Chondrocyte (in vitro differentiated cells): ENCODE measurements at regions not wholly inside any gene's neighbourhood (a gene's known extent, or its start where the extent isn't known, plus 50 kb on each side); places are given as distances from the start of the nearest gene placed in this dataset.

Experiments
- DNase-seq: peaks from one replicate; pipeline ENCODE4 v3.0.0; 2021; ENCODE audit warnings: mixed read lengths, low spot score
- H3K27ac Mint-ChIP-seq: one replicate; pipeline ENCODE4 v1.8.0; 2021; ENCODE audit warnings: mild to moderate bottlenecking, moderate library complexity, mixed read lengths; ENCODE audit not compliant: unreplicated experiment
- H3K27me3 Mint-ChIP-seq: 2 replicates; pipeline ENCODE4 v1.8.0; 2021; ENCODE audit warnings: low read depth, mixed read lengths
- H3K36me3 Mint-ChIP-seq: 2 replicates; pipeline ENCODE4 v1.8.0; 2021; ENCODE audit warnings: low read depth, mixed read lengths
- H3K4me1 Mint-ChIP-seq: 2 replicates; pipeline ENCODE4 v1.8.0; 2021; ENCODE audit warnings: low read depth, mild to moderate bottlenecking, mixed read lengths
- H3K4me3 Mint-ChIP-seq: one replicate; pipeline ENCODE4 v1.8.0; 2021; ENCODE audit warnings: mild to moderate bottlenecking, moderate library complexity, mixed read lengths; ENCODE audit not compliant: unreplicated experiment
- H3K9me3 Mint-ChIP-seq: 2 replicates; pipeline ENCODE4 v1.8.0; 2021; ENCODE audit warnings: low read depth, mixed read lengths
- CTCF ChIP-seq: fragments of 200-600 bp; sonication (generic); IDR thresholded peaks from 2 replicates; pipeline ENCODE4 v1.5.0; 2021; ENCODE audit warnings: antibody characterized with exemption, mild to moderate bottlenecking, moderate library complexity

DNA sequence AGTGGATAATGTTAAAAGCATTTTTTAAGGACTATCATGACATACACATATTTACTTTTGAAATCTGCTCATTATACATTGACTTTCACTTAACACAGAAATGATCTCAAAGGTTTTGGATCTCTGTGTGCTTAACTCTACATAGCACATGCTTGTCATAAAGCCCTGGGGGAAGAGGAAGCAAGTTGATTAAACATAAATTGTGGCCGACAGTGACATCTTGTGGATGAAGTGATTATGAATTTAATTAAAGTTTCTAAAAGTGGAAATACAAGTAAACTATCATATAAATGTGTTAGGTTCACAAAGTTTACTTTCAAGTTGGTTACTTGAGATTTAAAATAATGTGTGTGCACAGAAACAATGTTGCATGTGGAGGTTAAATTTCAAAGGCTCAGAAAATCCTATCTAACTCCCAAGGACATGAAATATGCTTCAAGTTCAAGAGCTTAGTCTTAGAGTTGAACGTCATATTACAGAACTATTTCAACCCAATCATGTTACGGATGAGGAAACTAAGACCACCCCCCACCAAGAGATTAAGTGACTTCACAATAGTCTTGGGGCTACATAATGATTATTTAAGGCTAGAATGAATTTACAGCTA lies 1247.8 kb downstream of the GATA3 start:
- H3K4me1 Mint-ChIP-seq = no peaks in the 10 kb centered on the region
- H3K4me3 Mint-ChIP-seq = no peak overlapping the region
- no peak for DNase-seq
- no peaks in the 10 kb centered on the region for H3K36me3 Mint-ChIP-seq
- TF ChIP-seq CTCF = peak; percentile 83
- no peak overlapping the region for H3K27ac Mint-ChIP-seq
- no peaks in the 10 kb centered on the region for H3K9me3 Mint-ChIP-seq
- H3K27me3 Mint-ChIP-seq = peaks cover 8% of the 10 kb centered on the region

DNA sequence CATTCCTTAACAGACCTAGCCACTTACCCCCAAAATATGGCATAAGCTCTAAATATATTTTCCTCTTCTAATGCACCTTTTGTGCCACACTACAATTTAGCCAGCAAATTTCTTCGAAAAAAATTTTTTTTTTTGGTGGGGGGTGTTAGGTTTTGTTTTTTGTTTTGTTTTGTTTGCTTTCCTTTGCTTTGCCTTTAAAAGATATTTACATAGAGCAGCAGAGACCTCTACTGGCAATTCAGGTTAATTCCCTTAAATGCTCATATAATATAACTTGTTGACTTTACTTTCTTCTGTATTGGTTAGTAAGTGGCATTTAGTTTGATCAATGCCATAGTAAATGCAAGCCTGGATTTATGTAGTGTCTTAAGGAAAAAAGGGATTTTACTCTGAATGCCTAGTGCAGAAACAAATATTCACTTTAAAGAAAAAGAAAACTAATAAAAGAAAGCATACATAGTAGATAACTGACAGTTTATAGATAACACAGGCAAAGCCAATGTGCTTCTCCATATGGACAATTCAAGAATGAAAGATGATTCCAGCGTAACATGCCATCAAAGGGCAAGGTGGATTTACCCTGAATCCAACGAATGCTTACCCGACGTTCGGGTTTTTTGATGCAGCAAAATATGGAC lies 1250.6 kb downstream of the GATA3 start:
- Mint-ChIP-seq H3K4me1 (no peaks in the 10 kb centered on the region), H3K36me3 (no peaks in the 10 kb centered on the region), H3K9me3 (no peaks in the 10 kb centered on the region), H3K27me3 (peaks cover 20% of the 10 kb centered on the region), H3K27ac (no peak overlapping the region), H3K4me3 (no peak overlapping the region)
- no peak for DNase-seq
- TF ChIP-seq CTCF = peak; percentile 80

GRCh38 chr10:9311702-9312499 lies 1257.4 kb downstream of the GATA3 start:
- no peaks in the 10 kb centered on the region for H3K9me3 Mint-ChIP-seq
- no peak overlapping the region for H3K27ac Mint-ChIP-seq
- H3K4me3 Mint-ChIP-seq = no peak overlapping the region
- DNase-seq = no peak
- peak; percentile 67 for TF ChIP-seq CTCF
- no peaks in the 10 kb centered on the region for H3K36me3 Mint-ChIP-seq
- peaks cover 26% of the 10 kb centered on the region for H3K27me3 Mint-ChIP-seq
- no peaks in the 10 kb centered on the region for H3K4me1 Mint-ChIP-seq

GRCh38 chr10:9315292-9315691 lies 1260.8 kb downstream of the GATA3 start:
- H3K4me1 Mint-ChIP-seq = no peaks in the 10 kb centered on the region
- H3K9me3 Mint-ChIP-seq = no peaks in the 10 kb centered on the region
- H3K27ac Mint-ChIP-seq = no peak overlapping the region
- DNase-seq = no peak
- H3K27me3 Mint-ChIP-seq = peaks cover 12% of the 10 kb centered on the region
- H3K4me3 Mint-ChIP-seq = no peak overlapping the region
- H3K36me3 Mint-ChIP-seq = no peaks in the 10 kb centered on the region
- TF ChIP-seq CTCF = no peak

GRCh38 chr10:9331583-9332008 lies 1277.1 kb downstream of the GATA3 start:
- no peaks in the 10 kb centered on the region for H3K9me3 Mint-ChIP-seq
- H3K27ac Mint-ChIP-seq = no peak overlapping the region
- no peak for DNase-seq
- H3K36me3 Mint-ChIP-seq = no peaks in the 10 kb centered on the region
- no peak overlapping the region for H3K4me3 Mint-ChIP-seq
- H3K27me3 Mint-ChIP-seq = peaks cover 20% of the 10 kb centered on the region
- H3K4me1 Mint-ChIP-seq = no peaks in the 10 kb centered on the region
- peak; percentile 90 for TF ChIP-seq CTCF
